ENCODE measurements at regions not wholly inside any gene's neighbourhood (a gene's known extent, or its start where the extent isn't known, plus 50 kb on each side); places are given as distances from the start of the nearest gene placed in this dataset.

- Histone ChIP-seq H3K4me3 (ENCODE audit: low read depth, low read length) (no peak overlapping the region), H3K36me3 (ENCODE audit: control insufficient read depth, insufficient read depth, low read length) (no peaks in the 10 kb centered on the region), H3K27me3 (ENCODE audit: control insufficient read depth, insufficient read depth, low read length) (peaks cover 10% of the 10 kb centered on the region)
- no peak for DNase-seq (ENCODE audit: low read depth)
- TF ChIP-seq, protein P1, sequence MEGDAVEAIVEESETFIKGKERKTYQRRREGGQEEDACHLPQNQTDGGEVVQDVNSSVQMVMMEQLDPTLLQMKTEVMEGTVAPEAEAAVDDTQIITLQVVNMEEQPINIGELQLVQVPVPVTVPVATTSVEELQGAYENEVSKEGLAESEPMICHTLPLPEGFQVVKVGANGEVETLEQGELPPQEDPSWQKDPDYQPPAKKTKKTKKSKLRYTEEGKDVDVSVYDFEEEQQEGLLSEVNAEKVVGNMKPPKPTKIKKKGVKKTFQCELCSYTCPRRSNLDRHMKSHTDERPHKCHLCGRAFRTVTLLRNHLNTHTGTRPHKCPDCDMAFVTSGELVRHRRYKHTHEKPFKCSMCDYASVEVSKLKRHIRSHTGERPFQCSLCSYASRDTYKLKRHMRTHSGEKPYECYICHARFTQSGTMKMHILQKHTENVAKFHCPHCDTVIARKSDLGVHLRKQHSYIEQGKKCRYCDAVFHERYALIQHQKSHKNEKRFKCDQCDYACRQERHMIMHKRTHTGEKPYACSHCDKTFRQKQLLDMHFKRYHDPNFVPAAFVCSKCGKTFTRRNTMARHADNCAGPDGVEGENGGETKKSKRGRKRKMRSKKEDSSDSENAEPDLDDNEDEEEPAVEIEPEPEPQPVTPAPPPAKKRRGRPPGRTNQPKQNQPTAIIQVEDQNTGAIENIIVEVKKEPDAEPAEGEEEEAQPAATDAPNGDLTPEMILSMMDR (IDR thresholded peaks at IDR 0.05; ENCODE audit: insufficient read depth, low read length, poor library complexity, severe bottlenecking) = no peak
Measured at GRCh38 chr14:101182476-101182875, 279.0 kb upstream of the RTL1 start.

DNA sequence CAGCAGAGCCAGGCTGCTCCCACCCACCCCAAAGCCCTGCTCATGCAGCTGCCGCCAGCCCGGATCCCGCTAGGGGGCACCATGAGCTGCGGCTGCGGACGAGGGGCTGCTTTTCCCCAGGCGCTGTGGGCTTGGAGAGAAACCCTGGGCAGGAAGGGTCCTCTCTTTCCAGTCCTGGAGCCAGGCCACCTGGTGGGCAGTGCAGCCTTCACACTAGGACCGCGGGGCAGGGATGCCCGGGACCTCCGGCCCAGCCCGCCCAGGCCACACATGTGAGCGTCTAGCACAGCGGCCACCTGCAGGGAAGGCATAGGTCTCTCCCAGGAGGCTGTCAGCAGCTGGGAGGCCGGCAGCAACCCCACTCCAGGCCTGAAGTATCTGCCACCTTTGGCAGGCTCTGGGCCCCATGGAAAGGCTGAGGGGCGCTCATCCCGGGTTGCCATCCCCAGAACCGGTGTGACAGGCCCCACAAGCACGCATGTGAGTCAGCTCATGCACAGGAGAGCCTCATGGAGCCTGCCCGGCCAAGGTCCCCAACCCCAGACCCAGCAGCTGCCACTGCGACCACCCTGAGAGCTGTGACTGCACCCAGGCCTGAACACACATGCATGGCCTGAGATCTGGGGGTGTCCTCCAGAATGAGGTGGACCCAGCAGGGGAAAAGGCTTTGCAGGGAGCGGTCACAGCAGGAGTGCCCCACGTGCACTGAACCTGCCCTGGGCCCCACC, 280.0 kb upstream of the RTL1 start:
- Histone ChIP-seq H3K36me3 (ENCODE audit: control insufficient read depth, insufficient read depth, low read length) (no peaks in the 10 kb centered on the region), H3K4me3 (ENCODE audit: low read depth, low read length) (no peak overlapping the region), H3K27me3 (ENCODE audit: control insufficient read depth, insufficient read depth, low read length) (peaks cover 10% of the 10 kb centered on the region)
- no peak for DNase-seq (ENCODE audit: low read depth)
- TF ChIP-seq, protein P1 (IDR thresholded peaks at IDR 0.05; ENCODE audit: insufficient read depth, low read length, poor library complexity, severe bottlenecking) = peak; percentile 80

- TF ChIP-seq, protein P1 (IDR thresholded peaks at IDR 0.05; ENCODE audit: insufficient read depth, low read length, poor library complexity, severe bottlenecking) = no peak
- peaks cover 10% of the 10 kb centered on the region for H3K27me3 ChIP-seq (ENCODE audit: control insufficient read depth, insufficient read depth, low read length)
- H3K4me3 ChIP-seq (ENCODE audit: low read depth, low read length) = no peak overlapping the region
- no peak for DNase-seq (ENCODE audit: low read depth)
- no peaks in the 10 kb centered on the region for H3K36me3 ChIP-seq (ENCODE audit: control insufficient read depth, insufficient read depth, low read length)
Measured at GRCh38 chr14:101184104-101184455, 280.6 kb upstream of the RTL1 start.

- H3K4me3 ChIP-seq (ENCODE audit: low read depth, low read length) = no peak overlapping the region
- DNase-seq (ENCODE audit: low read depth) = no peak
- H3K27me3 ChIP-seq (ENCODE audit: control insufficient read depth, insufficient read depth, low read length) = peaks cover 12% of the 10 kb centered on the region
- no peaks in the 10 kb centered on the region for H3K36me3 ChIP-seq (ENCODE audit: control insufficient read depth, insufficient read depth, low read length)
- TF ChIP-seq, protein P1 (IDR thresholded peaks at IDR 0.05; ENCODE audit: insufficient read depth, low read length, poor library complexity, severe bottlenecking) = no peak
Measured at GRCh38 chr14:101184572-101184971, 281.1 kb upstream of the RTL1 start.

- no peak for DNase-seq (ENCODE audit: low read depth)
- TF ChIP-seq, protein P1 (IDR thresholded peaks at IDR 0.05; ENCODE audit: insufficient read depth, low read length, poor library complexity, severe bottlenecking) = no peak
- H3K36me3 ChIP-seq (ENCODE audit: control insufficient read depth, insufficient read depth, low read length) = no peaks in the 10 kb centered on the region
- H3K4me3 ChIP-seq (ENCODE audit: low read depth, low read length) = no peak overlapping the region
- H3K27me3 ChIP-seq (ENCODE audit: control insufficient read depth, insufficient read depth, low read length) = peaks cover 12% of the 10 kb centered on the region
Measured at GRCh38 chr14:101185073-101185835, 281.7 kb upstream of the RTL1 start.

Data from kidney epithelial cell (primary cell).